HG03571 (cell line): ENCODE measurements at regions not wholly inside any gene's neighbourhood (a gene's known extent, or its start where the extent isn't known, plus 50 kb on each side); places are given as distances from the start of the nearest gene placed in this dataset.
"Not testable (repeated sequence)": the region's sequence is repeated elsewhere in the genome, so short reads cannot be mapped to it uniquely, and the experiment has no call there.

Experiments used
- ATAC-seq: cut with Tn5 transposase; IDR thresholded peaks from one replicate; pipeline ENCODE4 v1.9.1; 2021; ENCODE audit not compliant: unreplicated experiment

DNA sequence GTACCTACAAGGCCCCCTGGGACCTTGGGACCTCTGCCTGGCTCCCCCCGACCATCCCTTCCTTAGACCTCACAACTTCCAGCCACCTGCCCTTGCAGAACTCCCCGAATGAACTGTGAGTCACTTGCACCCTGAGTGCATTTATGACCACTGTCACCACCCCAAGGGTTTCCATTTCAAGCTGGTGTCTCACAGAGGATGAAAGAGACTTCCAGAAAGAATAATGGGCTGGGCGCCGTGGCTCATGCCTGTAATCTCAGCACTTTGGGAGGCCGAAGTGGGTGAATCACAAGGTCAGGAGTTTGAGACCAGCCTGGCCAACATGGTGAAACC, 124.5 kb upstream of the CIBAR2 start:
- no peak for ATAC-seq

DNA sequence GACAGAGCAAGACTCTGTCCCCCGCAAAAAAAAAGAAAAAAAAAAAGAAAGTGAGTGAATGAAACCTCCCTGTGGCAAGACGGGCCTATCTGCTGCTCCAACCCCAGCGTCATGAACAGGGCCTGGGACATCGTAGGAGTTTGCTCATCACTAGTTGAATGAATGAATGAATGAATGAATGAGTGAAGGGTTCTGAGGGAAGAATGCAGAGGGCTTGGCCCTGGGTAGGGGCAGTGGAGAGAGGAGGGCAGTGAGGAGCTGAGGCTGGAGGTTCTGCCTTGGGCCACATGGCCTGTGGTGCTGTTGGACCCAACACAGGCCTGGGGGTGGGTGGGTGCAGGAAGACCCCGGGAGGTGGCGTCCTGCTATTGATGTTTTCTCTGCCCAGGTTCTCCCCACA, 125.5 kb upstream of the CIBAR2 start:
- ATAC-seq = no peak

DNA sequence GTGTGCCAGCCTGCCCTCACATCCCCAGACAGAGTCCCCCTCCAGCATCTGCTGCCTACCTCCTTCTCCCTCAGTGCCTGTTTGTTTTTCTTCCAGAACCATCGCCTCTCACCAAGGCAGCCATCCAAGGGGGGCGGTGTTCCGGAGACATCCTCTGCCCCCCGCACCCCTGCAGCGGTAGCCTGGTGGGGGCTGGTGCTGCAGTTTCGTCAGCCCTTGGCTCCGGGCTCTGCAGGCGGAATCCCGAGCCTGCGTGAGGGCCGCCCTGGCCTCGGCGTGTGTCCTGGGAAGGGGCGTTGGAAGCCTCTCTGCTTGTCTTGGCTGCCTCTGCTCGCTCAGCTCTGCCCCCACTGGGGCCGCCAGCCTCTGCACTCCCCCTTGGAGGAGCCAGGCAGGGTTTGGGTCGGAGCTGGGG, 126.0 kb upstream of the CIBAR2 start:
- no peak for ATAC-seq

DNA sequence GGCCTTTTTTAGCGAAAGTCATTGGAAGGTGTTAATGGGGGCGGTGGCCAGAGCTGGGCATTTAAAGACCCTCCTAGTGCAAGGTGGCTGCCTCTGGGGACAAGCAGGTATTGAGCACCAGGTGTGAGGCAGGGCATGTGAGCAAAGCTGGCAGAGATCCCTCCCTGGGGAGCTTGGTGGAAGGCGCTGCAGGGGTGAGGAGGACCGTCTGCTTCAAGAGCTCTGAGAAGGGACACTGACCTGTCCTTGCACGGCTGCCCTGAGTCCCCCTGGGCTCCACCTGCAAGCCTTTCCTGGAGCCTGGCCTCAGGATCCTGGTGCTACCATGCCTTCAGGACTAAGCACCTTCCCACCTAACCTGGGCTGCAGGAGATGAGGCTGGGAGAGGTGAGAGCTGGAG, 127.0 kb upstream of the CIBAR2 start:
- ATAC-seq = no peak

DNA sequence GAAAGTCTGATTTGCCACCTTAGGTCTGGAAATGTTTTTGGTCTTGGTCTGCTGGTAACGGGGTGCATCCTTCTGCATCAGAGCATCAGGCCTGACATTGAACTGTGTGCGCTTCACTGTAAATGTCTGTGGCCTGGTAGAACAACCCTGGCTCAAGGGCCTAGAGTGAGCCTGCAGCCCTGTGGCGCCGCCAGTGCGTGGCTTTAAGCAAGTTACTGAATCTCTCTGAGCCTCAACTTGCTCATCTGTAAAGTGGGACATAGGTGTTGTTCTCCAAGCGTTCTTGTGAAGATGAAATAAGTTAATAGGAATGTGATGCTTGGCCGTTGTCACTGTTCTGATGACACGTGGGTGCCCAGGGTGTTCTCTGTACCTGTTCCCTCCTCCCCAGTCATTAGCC, 127.6 kb upstream of the CIBAR2 start:
- ATAC-seq = no peak

- no peak for ATAC-seq
These were observed 129.0 kb upstream of the CIBAR2 start for GRCh38 chr16:85240982-85241924.

- no peak for ATAC-seq
These were observed 129.9 kb upstream of the CIBAR2 start for GRCh38 chr16:85242140-85242539.

GRCh38 chr16:85243308-85243707, 131.0 kb upstream of the CIBAR2 start:
- ATAC-seq = no peak

GRCh38 chr16:85244452-85244851, 132.2 kb upstream of the CIBAR2 start:
- ATAC-seq = not testable (repeated sequence)

DNA sequence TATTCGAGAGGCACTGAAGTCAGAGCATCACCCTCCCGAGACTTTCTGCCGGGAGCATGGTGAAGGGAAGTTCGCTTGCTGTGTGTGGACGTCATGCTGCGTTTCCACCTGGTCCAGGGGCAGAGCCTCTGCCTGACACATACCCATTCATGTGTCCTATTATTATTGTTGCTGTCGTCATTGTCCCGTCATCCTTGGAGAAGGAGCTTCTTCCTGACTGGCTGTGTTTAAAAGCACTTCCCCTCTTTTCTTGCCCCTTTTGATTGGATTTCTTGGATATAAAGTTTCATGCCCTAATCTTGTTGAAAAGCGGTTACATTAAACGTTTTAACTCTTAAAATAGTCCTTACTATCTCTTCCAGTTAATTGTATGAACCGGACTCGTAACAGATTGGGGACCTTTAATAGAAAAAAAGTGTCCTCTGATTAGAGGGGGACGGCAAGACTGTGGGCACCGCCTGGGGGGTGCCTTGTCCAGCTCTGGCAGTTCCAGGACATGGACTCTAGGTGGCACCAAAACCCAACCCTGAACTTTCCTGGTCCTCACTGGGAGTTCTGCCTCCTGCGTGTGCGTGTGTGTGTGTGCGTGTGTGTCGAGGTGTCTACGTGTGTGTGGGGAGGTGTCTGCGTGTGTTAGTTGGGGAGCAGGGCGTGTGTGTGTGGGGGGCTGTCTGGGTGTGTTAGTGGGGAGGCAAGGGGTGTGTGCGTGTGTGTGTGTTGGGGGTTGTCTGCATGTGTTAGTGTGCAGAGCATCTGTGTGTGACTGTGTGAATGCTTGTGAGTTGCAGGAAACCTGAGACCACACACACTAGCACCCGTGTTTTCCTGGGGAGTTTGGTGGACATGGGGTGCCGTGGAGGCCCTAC, 133.3 kb upstream of the CIBAR2 start:
- no peak for ATAC-seq

- ATAC-seq = no peak
These were observed 134.2 kb upstream of the CIBAR2 start for GRCh38 chr16:85246473-85246872.

DNA sequence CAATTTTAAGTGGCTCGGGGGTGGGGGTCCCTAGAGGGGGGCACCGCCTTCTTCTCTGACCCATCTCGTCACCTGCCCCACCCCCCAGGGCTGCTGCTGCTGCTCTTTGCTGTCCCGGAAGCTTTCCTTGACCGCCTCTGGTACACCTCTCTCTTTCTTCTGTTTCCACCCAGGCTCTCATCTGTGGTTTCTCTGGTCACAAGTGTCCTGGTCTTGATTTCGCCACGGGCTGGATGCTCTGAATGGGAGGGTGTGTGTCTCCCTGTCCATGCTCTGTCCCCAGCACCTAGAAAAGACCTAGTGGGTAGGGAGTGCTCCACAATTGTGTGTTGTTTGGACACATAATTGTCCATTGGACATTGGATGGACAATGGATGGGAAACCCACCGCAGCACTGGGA, 134.7 kb upstream of the CIBAR2 start:
- ATAC-seq = no peak

- ATAC-seq = no peak
These were observed 136.1 kb upstream of the CIBAR2 start for GRCh38 chr16:85248342-85248741.

GRCh38 chr16:85248857-85249256, 136.6 kb upstream of the CIBAR2 start:
- no peak for ATAC-seq

GRCh38 chr16:85249418-85250146, 137.3 kb upstream of the CIBAR2 start:
- ATAC-seq = no peak

DNA sequence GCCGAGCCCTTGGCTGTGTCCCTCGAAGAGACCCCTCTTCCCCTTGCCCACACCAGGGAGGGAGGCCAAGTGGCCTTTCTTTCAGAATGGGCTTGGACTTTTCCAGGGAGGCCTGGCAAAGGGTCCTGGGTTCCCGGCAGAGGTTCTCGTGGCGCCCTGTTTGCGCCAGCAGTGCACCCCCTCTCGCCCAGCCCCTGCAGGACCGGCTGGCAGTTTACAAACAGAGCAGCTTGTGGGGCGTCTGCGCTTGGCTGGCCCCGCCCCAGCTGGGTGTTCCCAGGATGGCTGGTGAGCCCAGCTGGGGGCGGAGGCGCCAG, 137.8 kb upstream of the CIBAR2 start:
- no peak for ATAC-seq

DNA sequence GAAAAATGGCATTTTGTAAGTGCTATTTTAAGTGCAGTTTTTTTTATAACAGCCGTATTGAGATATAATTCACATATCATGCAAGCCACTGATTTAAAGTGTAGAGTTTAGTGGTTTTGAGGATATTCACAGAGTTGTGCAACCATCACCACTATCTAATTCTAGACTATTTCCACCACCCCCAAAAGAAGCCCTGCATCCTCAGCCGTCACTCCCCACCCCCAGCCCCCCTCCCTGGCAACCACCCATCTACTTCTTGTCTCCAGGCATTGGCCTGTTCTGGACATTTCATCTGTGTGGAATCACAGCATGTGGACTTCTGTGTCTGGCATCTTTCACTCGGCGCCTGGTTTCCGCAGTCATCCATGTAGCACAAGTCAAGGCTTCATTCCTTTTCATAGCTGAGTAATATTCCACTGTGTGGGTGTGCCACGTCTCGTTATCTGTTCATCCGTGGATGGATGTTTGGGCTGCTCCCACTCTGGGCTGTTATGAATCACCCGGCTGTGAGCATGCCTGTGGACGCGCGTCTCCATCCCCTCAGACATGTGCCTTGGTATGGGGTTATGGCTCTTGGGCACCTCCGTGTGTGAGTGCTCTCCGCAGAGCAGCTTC, 138.4 kb upstream of the CIBAR2 start:
- ATAC-seq = no peak

DNA sequence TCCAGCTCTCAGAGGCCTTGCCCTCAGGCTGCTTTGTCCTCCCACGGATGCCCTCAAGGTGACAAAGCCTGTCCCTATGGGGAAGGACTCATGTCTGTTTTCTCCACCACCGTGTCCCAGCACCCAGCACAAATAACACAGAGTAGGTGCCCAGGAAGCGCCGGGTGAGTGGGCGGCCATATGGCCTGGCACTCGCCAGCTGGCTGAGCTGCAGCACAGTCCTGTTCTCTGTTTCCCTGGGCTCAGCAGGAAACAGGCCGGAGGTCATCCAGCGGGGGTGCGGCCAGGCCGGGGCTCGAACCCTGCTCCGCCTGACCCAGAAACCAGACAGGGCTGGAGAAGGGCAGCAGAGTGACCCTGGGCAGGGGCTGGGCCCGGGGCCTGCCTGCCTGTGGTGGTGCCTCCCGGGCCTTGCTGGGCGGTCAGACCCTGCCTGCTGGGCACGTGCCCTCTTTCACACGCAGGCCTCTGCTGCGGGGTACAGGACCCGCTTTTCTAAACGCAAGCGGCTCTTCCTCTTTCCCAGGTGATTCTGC, 139.0 kb upstream of the CIBAR2 start:
- ATAC-seq = no peak

- no peak for ATAC-seq
These were observed 139.7 kb upstream of the CIBAR2 start for GRCh38 chr16:85252014-85252413.

DNA sequence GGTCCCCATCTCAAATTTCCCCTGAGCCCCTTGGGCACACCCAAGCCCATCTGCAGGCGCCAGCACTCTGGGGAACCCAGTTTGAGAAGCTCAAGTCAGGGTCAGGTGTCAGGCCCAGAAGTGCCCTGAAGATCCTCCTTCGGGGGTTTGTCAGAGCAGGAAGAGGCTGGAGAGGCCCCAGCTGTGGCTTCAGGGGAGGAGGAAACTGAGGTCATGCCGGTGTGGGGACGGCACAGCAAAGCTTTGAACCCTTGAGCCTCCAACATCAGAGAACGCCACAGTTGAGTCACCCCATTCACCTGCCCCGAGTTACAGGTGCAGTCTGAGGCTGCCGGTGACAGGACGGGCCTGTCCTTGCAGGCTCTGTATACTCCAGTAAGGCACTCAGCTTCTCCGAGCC, 140.2 kb upstream of the CIBAR2 start:
- ATAC-seq = no peak
